Heart right ventricle (tissue), 16 donors: ENCODE measurements at regions not wholly inside any gene's neighbourhood (a gene's known extent, or its start where the extent isn't known, plus 50 kb on each side); places are given as distances from the start of the nearest gene placed in this dataset.

Source experiments
- ATAC-seq, 8 donors: fragments of 200-7000 bp; cut with Tn5 transposase; one replicate each; pipeline ENCODE4 v1.9.1; 2020; ENCODE audit warnings: mild to moderate bottlenecking in 8 of 8, moderate library complexity in 8 of 8, moderate number of reproducible peaks in 1 of 8
- DNase-seq, 2 donors: peaks; one replicate each; pipeline ENCODE4 v3.0.0-alpha.2; 2020
- H3K27ac ChIP-seq, 10 donors: fragments of 200-600 bp; sonication (generic) in 2 of 10; one replicate each; pipeline versions ENCODE4 v1.5.0 to v1.8.0; 2020 to 2022; ENCODE audit warnings: mild to moderate bottlenecking in 3 of 10
- H3K27me3 ChIP-seq, 7 donors: fragments of 200-600 bp; one replicate each; pipeline ENCODE4 v1.8.0; 2021 to 2022; ENCODE audit warnings: mild to moderate bottlenecking in 2 of 7
- H3K36me3 ChIP-seq, 9 donors: fragments of 200-600 bp; sonication (generic) in 1 of 9; one replicate each; pipeline versions ENCODE4 v1.5.0 to v1.8.0; 2020 to 2022; ENCODE audit warnings: mild to moderate bottlenecking in 2 of 9
- H3K4me1 ChIP-seq, 9 donors: fragments of 200-600 bp; sonication (generic) in 1 of 9; one replicate each; pipeline versions ENCODE4 v1.5.0 to v1.8.0; 2020 to 2022; ENCODE audit warnings: mild to moderate bottlenecking in 4 of 9
- H3K4me3 ChIP-seq, 10 donors: fragments of 200-600 bp; sonication (generic) in 2 of 10; one replicate each; pipeline versions ENCODE4 v1.5.0 to v1.8.0; 2020 to 2022; ENCODE audit warnings: mild to moderate bottlenecking in 7 of 10, moderate library complexity in 2 of 10
- H3K9me3 ChIP-seq, 11 donors: fragments of 200-600 bp in 10 of 11; sonication (generic) in 2 of 11; one replicate each; pipeline versions ENCODE4 v1.5.0 to v1.8.0; 2013 to 2022; ENCODE audit warnings: mild to moderate bottlenecking in 2 of 11, control low read depth in 1 of 11, moderate library complexity in 1 of 11
- WGBS, 2 donors: extraction: QIAGEN DNeasy Blood & Tissue Kit; methylation state at CpG; one replicate each; pipeline ENCODE4 v1.1.7; 2013; ENCODE audit warnings: inconsistent platforms in 1 of 2; 5-methylcytosine and 5-hydroxymethylcytosine counted together
- intact Hi-C, 10 donors: fragments of 100-400 bp; cut with DNase I; formaldehyde crosslinking; loops; one replicate each; pipeline versions ENCODE4 v1.11.1 to v1.14.2; 2022
- TF ChIP-seq, protein P1 (sequence below), 9 donors: fragments of 200-600 bp; sonication (generic) in 2 of 9; IDR thresholded peaks; one replicate each; pipeline versions ENCODE4 v1.5.0 to v1.8.0; 2021 to 2022; ENCODE audit warnings: antibody characterized with exemption in 9 of 9, mild to moderate bottlenecking in 5 of 9, moderate library complexity in 1 of 9
- donor health status: Arrhythmogenic right ventricular cardiomyopathy.
- donor health status: ischemic (EF 13 %, LVEDD 7.1; RV severe dilation, severe dysfunction).
- donor health status: healthy with polysubstance abuse.
- donor health status: DM: no; HTN: yes; CAD: no.
- donor health status: DM: no; HTN: no; CAD: no.
- donor health status: ischemic (EF 25% LVEDD 6.9; RV normal size, moderate dysfunction).
- donor health status: ischemic (EF 25% LVEDD 5.7; RV mildly dilated, moderate dysfunction).
- donor health status: healthy.
- donor health status: DM: yes; HTN: yes; CAD: no.
- donor health status: Ischemic cardiomyopathy.
- donor health status: ischemic (EF 35%, LVEDD 5.7; RV mildly dilated, moderate dysfunction).
- donor health status: nonischemic (EF 11% LVEDD 7.7; RV severe dilation, severe dysfunction).
- donor health status: DM: yes; HTN: yes; CAD: no.
- donor health status: PGD.
- donor health status: ischemic (EF 29% LVEDD 5.4; RV normal size, mild dysfunction).
- donor health status: nonischemic (EF 23%, LVEDD 6.1; RV moderate dilation, normal function).

- TF ChIP-seq, protein P1, sequence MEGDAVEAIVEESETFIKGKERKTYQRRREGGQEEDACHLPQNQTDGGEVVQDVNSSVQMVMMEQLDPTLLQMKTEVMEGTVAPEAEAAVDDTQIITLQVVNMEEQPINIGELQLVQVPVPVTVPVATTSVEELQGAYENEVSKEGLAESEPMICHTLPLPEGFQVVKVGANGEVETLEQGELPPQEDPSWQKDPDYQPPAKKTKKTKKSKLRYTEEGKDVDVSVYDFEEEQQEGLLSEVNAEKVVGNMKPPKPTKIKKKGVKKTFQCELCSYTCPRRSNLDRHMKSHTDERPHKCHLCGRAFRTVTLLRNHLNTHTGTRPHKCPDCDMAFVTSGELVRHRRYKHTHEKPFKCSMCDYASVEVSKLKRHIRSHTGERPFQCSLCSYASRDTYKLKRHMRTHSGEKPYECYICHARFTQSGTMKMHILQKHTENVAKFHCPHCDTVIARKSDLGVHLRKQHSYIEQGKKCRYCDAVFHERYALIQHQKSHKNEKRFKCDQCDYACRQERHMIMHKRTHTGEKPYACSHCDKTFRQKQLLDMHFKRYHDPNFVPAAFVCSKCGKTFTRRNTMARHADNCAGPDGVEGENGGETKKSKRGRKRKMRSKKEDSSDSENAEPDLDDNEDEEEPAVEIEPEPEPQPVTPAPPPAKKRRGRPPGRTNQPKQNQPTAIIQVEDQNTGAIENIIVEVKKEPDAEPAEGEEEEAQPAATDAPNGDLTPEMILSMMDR (IDR thresholded peaks at IDR 0.05): no peak
- no peak overlapping the region for H3K4me3 ChIP-seq
- intact Hi-C loops: no loop called here
- ATAC-seq (peak in 1 of 8 donors; percentile 26), DNase-seq (no peak)
- H3K27ac ChIP-seq: no peak overlapping the region
- H3K4me1 ChIP-seq: peaks cover 0 to 6% (median 0%) of the 10 kb centered on the region in 9 donors
- H3K36me3 ChIP-seq: no peaks in the 10 kb centered on the region
- H3K27me3 ChIP-seq: peaks cover 0 to 32% (median 8%) of the 10 kb centered on the region in 7 donors
- no peaks in the 10 kb centered on the region for H3K9me3 ChIP-seq
- 78 to 88% methylated on average over 6 of the region's 6 CpGs for whole genome bisulfite sequencing, 2 donors
Observed at GRCh38 chr5:175216991-175217390, 227.0 kb downstream of the DRD1 start.

DNA sequence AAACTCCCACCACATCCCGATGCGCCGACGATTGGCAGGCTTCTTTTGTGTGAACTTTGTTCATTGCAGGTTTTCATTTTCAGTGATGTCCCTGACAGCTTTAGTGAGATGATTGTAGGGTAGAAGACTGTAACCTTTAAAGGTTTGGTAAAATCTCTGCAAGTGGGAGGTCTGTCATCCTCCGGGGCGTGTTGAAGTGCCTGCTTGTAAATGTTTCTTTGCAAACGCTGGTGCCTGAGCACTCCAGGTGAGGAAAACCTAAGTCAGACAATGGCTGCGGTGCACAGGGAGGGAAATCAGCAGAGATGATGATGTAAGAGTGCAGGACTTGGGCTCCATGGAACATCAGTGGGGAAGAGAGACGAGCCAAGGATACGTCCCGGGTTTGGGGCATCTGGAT is 228.1 kb downstream of the DRD1 start:
- Histone ChIP-seq H3K4me3 (no peak overlapping the region), H3K27me3 (peaks cover 0 to 28% (median 5%) of the 10 kb centered on the region in 7 donors), H3K9me3 (no peaks in the 10 kb centered on the region), H3K4me1 (peaks cover 0 to 6% (median 0%) of the 10 kb centered on the region in 9 donors), H3K27ac (no peak overlapping the region), H3K36me3 (no peaks in the 10 kb centered on the region)
- no peak for DNase-seq
- ATAC-seq: no peak
- TF ChIP-seq, protein P1 (IDR thresholded peaks at IDR 0.05): no peak
- WGBS, 2 donors: 66 to 69% methylated on average over 11 of the region's 11 CpGs
- intact Hi-C loops: no loop called here

- ATAC-seq (peak in 1 of 8 donors; percentile 37), DNase-seq (no peak)
- H3K9me3 ChIP-seq: no peaks in the 10 kb centered on the region
- WGBS, 2 donors: 23 to 31% methylated on average over 2 of the region's 2 CpGs
- TF ChIP-seq, protein P1 (IDR thresholded peaks at IDR 0.05): no peak
- no peak overlapping the region for H3K4me3 ChIP-seq
- no peak overlapping the region for H3K27ac ChIP-seq
- H3K27me3 ChIP-seq: peaks cover 0 to 22% (median 5%) of the 10 kb centered on the region in 7 donors
- peaks cover 0 to 6% (median 0%) of the 10 kb centered on the region in 9 donors for H3K4me1 ChIP-seq
- intact Hi-C loops: no loop called here
- no peaks in the 10 kb centered on the region for H3K36me3 ChIP-seq
Observed at GRCh38 chr5:175214152-175214551, 229.8 kb downstream of the DRD1 start.

DNA sequence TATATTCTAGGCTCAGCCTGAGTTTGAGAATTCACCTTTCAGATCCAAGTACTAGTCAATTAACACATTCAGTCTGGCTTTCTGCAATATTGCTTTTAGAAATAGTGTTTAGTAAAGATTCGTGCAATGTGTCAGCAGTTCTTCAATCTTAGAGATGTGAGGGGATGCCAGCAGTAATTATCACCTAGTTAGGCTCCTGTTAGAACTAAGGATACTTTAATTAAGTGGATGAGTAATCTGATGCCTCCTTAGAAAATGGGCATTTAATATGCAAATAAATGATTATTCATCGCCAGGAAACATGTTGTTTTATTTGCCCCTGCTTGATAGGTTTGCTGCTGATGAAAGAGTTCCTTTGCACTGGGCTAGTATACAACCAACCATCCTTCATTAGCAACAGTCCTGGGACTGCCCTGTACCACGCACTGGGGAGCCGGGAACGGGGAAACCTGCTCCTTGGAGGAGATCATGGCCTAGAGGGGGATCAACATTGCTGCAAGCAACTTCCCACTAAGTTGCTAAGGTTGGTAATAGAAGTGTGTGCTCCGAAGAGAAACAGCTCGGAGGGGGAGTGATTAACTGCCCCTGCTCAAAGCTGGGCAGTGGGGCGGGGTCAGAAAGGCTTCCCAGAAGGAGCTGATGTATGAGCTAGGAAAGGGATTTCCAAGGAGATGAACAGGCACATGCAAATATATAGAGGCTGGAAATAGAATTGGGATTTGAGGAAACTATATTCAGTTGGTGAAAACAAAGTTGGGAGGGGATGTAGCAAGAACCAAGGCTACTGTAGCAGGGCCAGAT is 231.8 kb downstream of the DRD1 start:
- DNase-seq (no peak), ATAC-seq (no peak)
- Histone ChIP-seq H3K4me1 (peaks cover 0 to 6% (median 0%) of the 10 kb centered on the region in 9 donors), H3K4me3 (no peak overlapping the region), H3K27me3 (peaks cover 0 to 37% (median 15%) of the 10 kb centered on the region in 7 donors), H3K9me3 (no peaks in the 10 kb centered on the region), H3K27ac (no peak overlapping the region), H3K36me3 (no peaks in the 10 kb centered on the region)
- TF ChIP-seq, protein P1 (IDR thresholded peaks at IDR 0.05): no peak
- intact Hi-C loops: no loop called here
- 49 to 51% methylated on average over 8 of the region's 8 CpGs for WGBS, 2 donors
